ENCODE measurements at regions not wholly inside any gene's neighbourhood (a gene's known extent, or its start where the extent isn't known, plus 50 kb on each side); places are given as distances from the start of the nearest gene placed in this dataset.
"Not testable (repeated sequence)": the region's sequence is repeated elsewhere in the genome, so short reads cannot be mapped to it uniquely, and the experiment has no call there.

DNA sequence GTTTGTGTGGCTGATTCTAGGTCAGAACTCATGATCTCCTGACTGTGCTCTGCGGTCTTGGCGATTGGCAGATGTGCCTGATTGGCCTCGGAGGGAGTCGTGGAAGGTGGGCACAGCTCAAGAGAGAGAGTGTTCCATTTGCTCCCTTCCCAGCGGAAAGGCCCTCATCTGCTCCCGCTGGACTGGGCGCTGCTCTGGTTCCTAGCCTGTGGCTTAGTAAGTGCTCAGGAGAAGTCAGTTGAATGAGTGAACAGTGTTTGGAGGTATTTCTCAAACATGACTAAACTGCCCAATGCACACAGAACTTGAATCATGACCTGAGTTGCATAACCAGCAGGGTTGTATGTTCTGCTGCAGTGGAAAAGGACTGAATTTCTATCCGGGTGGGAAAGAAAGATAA lies 120.2 kb upstream of the PITX1 start:
- DNase-seq, result no peak

DNA sequence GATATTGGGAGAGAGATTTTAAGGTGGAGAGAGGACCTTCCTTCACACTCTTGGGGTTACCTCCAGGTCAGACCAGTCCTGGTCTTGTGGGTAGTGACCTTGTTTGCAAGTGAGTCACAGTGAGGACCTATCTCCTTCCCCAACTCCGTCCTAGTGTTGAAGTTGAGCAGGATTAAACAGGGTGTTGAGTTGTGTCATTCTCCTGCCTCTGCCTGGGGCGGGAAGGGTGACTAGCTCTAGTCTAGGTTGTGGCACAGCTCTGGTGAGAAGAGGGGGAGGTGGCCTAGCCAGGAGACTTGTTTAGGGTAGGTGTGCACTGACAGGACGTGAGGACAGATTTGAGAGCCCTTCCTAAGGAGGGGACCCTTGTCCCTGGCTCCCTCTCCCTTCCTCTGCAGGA lies 119.6 kb upstream of the PITX1 start:
- no peak for DNase-seq

DNA sequence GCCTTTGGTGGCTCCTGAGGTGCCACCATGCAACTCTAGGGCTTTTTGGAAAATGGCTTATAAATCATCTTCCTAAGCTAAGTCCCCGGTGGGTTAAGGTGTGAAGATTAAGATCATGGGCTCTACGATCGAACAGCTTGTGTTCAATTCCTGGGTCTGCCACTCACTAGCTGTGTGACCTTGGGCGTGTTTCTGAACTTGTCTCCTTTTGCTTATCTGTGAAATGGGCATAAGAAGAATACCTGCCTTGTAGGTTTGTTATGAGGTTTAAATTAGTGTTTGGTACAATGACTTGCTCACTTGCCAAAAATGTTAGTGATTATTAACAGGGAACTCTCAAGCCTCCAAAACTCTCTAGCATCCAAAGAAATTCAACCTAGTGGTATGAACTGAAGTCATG lies 119.2 kb upstream of the PITX1 start:
- DNase-seq, result no peak

DNA sequence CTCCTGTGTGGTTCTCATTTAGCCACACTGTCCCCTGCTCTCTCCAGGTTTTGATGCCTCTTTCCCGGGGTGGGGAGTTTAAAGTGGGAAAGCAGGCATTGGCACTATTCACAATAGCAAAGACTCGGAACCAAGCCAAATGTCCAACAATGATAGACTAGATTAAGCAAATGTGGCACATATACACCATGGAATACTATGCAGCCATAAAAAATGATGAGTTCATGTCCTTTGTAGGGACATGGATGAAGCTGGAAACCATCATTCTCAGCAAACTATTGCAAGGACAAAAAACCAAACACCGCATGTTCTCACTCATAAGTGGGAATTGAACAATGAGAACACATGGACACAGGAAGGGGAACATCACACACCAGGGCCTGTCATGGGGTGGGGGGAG lies 117.6 kb upstream of the PITX1 start:
- DNase-seq, result not testable (repeated sequence)

DNA sequence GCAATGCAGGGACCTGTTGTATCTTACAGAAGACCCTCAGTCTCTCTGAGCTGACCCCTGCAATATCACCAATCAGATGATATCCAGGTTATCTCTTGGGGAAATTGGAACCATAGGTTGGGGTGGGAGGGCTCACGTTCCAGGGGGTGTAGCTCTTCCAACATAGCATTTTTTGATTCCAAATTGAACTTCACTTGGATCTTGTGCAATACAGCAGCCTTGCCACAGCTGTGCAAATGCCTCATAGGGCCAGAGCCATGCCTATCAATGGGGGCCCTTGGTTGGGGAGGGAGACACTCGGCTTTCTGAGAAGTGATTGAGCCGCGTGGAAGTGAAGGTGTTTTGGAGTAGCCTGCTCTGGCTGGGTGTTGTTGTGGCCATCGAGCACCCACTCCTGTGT lies 117.2 kb upstream of the PITX1 start:
- DNase-seq, result no peak

DNA sequence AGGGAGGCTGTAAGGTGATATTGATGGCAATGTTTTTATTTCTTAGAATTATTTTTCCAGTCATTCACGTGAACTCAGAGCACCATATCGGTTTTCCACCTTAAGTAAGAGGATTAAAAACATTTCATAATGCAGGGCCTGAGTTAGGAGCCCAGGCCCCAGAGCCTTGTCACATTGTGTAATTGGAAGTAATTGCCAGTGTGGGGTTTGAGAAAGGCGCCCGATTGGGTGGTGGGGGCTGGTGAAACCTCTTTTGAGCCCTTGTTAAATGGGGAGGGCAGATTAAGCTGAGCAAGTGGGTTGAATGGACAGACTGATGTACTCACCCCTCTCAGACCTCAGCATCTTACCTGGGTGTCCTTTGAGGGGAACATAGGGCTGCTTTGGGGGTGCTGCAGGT lies 116.7 kb upstream of the PITX1 start:
- DNase-seq, result no peak

DNA sequence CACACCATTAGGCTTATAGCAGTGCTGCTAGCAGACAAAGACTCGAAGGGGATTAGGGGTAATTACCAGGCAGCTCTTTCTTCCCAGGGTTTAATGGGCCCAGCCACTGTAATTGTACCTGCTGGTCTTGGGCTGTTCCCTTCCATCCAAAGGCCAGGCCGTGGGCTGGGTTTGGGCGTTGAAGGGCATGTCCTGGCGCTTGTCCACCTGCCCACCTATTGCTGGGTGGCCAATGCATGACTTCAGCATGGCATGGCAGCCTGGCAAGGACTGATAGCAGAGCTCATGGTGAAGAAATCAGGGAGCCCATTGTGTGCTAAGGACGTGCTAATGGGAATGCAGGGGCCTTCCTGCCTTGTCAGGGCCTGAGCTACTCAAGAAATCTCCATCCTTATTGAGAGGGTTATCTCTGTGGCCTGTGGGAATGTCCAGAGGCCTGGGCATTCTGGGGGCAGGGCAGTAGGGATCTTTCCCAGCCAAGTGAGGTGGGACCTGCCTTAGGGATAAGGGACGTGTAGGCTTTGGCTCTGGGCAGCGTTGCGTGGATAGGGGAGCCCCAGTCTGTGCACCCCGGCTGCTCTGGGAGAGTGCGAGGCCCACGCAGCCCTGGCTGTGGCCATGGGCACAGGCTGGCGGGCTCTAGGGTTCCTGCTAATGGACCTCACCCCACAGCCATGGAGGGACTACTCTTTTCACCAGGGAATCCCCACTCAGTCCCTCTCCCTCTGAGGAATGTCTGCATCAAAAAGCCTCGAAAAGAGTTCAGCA lies 116.1 kb upstream of the PITX1 start:
- DNase-seq, result peak; percentile 6

DNA sequence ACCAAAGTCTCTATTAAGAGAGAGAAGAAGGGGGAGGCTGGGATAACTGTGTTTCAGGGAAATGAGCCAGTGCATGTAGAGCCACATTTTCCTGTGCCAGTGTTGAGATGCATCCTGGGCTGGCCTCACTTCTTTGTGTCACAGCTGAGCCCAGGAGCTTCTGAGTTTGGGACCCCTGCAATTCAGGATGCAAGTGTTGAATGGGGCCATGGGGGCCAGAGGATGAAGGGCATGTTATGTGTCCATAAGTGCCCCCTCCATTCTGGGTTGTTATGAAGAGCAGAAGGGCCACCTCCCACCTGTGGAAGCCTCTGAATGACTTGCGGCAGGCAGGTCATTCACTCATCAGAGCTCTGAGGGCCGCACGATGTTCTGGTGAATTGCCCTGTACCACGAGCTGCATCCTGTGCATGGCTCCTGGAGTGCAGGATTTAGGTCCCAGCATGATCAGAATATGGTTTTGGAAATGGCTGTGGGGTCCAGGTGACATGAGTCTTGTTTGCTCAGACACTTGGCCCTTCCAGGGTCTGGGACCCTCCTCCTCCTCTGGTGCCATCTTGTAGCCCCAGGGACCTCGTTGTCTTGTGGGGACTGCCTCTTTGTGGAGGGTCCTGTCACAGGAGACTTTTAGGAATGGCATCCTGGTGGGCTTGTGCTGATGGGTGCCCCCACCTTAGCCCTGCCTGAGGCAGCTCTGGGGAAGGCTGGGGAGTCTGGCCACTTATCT lies 115.4 kb upstream of the PITX1 start:
- DNase-seq, result no peak

DNA sequence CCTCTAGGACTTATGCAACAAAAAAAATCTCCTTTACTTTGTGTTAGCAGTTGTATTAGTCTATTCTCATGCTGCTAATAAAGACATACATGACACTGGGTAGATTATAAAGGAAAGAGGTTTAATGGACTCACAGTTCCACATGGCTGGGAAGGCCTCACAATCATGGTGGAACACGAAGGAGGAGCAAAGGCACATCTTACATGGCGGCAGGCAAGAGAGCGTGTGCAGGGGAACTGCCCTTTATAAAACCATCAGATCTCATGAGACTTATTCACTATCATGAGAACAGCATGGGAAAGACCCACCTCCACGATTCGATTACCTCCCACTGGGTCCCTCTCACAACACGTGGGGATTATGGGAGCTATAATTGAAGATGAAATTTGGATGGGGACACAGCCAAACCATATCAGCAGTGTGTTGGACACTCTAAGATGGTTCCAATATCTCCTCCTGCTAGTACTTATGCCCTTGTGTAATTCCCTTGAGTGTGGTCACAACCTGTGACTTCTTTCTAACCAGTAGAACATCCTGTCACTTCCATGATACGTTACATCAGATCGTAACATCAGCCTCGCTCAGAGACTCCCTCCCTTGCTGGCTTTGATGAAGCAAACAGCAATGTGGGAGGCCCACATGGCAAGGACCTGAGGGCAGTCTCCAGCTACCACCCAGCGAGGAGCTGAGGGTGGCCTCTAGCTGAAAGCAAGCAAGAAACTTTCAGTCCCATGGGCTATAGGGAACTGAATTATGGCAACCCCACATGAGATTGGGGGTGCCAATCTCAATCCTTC lies 113.5 kb upstream of the PITX1 start:
- no peak for DNase-seq

DNA sequence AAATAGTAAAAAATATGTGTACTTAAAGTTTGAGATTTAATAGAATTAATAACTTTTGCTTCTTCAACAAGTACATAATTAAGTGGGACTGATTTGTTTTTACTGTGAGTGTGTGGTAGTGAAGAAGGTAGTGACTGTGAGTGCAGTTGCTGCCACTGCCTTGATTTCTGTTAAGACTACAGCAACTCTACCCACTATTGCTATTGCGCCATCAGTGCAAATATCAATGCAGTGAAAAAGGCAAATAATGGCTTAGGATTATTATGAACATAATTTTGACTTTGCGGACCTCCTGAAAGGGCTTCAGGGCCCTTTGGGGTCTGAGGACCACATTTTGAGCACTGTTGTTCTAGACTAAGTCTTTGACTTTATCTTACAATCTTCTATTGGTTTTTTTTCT lies 112.0 kb upstream of the PITX1 start:
- DNase-seq, result no peak

DNA sequence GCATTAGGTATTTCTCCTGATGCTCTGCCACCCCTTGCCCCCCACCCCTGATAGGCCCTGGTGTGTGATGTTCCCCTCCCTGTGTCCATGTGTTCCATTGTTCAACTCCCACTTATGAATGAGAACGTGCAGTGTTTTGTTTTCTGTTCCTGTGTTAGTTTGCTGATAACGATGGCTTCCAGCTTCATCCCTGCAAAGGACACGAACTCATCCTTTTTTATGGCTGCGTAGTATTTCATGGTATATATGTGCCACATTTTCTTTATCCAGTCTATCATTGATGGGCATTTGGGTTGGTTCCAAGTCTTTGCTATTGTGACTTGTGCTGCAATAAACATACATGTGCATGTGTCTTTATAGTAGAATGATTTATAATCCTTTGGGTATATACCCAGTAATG lies 109.7 kb upstream of the PITX1 start:
- DNase-seq, result not testable (repeated sequence)

DNA sequence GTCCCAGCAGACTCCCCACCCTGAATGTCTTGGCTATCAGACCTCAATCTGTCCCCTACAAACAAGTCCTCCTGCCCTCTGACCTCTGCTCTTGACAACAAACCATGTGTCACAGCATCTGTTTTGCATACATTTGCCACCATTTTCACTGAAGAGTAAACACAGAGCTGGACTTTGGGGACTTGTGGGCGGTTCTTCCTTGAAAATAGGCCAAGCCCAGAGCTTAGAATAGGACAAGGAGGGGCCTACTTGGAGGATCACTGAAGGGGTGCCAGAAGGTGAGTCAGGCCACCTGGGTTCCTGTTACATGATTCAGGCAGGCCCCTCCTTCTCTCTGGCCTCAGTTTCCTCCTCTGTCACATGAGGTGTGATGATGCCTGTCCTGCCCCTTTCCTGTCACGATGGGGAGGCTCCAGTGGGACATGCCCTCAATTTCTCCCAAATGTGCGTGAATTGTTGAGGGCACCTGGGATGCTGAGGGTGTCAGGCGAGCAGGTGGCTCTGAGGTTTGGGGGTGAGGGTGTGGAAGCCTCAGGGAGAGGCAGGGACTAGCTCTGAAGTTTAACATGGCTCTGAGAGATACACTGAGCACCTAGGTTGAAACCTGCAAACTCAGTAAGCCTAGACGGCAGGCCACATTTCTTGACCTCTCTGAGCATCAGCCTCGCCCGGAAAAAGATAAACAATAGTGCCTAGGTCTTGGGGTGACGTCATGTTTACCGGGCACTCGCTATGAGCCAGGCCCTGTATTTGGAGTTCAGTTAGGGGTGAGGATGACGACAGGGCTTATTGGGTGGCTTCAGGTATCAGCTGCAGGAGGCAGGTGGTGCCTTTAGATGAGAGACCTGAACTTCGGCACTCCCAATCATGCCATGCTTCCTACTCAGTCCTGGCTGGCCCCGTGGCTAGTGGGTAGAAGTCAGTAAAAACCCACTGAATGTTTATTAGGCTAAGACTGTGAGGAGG lies 107.6 kb upstream of the PITX1 start:
- no peak for DNase-seq

DNA sequence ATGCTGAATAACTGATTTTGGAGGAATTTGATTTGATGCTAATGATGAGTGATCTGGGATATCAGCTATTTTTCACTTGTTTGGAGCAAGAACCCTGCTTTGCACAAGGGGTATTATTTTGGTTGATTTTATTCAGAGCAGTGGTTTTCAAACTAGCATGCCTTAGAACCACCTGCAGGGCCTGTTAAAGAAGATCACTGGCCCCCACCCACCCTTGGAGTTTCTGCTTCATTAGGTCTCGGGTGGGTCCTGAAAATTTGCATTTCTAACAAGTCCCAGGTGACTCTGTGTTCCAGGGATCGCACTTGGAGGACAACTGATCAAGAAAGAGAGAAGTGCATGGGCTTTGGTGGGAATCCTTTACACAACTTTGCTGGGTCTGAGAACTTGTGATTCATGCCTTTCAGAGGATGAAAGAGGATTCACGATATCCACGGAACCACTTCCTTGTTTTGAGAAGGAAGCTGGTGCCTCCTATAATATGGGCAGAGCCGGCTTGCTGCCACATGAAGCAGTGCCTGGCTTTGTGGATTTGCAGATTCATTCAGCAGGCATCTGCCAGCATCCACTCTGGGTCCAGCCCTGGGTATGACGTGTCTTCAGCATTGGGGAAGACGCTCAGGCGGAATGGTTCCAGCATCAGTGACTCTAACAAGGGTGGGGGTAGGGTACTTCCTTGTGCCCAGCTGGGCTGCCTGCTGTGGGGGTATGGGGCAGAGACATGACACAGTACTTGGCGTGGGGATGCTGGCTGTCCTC lies 106.6 kb upstream of the PITX1 start:
- DNase-seq, result no peak

DNA sequence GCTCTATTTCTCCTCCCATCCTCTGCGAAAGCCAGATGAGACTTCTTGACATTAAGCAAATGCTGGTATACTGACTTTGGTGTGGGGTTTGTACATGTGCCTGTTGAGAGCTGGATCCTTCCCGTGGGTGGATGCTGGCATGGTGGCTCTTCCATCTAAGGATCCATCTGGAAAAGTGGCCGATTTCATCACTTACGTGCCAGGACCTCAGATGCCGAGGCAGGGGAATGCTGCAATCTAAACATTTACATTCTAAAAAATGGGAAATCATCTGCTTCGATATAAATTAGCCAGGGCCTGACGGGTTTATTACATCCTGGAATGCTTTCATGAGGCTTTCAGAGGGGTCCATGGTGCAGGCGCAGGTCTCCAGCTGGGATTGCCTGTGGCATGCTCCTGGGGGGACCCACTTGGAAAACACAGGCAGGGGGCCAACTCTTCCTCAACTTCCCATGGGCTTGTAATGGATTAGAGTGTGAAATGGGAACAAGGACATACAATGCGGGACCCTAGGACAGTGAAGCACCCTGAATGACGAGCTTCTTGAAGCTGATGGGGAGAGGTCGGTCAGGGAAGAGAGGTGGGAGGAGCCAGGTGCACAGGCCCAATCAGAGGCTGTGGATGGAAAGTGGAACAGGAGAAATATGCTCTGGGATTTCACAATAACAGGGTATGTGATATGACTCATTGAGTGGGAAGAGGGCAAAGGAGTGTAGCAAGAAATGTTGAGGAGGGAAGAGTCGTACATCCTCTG lies 105.5 kb upstream of the PITX1 start:
- no peak for DNase-seq

DNA sequence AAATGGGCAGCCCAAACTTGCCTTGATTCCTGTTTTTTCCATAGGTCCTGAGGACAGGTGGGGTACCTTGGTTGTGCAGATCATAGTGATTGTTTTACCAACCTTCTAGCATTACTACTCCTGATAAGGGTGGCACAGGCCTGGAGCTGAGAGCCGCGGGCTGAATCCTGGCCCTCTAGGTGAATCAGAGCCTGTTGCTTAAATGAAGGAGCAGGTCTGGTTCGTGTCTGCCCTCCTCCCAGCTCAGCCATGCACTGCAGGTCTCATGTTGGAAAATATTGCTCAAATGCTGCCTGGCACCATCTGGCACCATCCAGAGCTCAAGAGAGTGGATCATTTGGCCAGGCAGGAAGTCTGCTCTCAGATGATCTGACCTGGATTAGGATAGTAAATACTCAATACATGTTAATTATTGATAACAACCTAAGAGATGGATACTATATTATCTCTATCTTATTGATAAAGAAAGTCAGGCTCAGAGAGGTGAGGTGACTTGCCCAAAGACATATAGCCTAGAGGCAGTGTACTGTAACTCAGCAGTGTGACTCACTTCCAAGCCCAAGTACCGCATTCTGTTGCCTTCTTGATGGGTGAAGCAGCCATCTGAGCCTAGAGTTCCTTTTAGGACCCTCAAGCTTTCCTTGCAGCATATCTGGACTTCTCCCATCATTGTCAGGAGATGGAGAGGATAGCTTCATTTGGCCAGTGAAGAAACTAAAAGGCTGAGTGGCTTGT lies 104.3 kb upstream of the PITX1 start:
- DNase-seq, result no peak

DNA sequence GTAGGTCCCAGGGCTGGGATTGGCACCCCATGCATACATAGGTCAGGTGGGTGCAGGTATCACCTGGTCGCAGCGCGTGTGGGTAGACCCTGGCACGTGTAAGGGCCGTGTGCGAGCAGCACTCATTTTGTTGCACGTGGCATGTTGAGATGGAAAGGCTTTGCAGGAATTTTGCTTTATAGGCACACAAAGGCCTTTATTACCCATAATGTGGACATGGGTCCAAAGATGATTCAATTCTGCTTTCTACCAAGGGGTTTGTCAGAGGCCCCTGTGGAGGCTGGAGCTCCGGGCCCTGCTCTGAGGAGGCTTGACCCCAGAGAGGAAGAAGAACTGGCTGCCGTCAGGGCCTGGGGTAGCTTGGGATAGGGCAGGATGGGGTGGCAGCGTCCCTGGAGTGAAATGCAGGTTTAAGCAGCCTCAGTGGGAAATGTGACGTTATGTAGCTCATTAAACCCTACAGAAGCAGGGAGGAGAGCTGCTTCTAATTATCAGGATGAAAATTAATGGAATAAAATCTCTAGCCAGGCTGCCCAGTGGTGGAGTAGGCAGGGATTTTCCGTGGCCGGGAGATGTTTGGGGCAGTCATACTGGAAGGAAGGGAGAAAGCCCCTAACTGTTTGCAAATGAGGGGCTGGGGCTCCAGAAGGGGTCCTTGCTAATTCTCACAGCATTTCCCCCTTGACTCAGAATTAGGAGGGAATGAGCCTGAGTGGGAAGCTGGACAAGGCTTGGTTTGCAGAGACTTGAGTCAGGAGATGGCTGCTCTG lies 103.3 kb upstream of the PITX1 start:
- no peak for DNase-seq

DNA sequence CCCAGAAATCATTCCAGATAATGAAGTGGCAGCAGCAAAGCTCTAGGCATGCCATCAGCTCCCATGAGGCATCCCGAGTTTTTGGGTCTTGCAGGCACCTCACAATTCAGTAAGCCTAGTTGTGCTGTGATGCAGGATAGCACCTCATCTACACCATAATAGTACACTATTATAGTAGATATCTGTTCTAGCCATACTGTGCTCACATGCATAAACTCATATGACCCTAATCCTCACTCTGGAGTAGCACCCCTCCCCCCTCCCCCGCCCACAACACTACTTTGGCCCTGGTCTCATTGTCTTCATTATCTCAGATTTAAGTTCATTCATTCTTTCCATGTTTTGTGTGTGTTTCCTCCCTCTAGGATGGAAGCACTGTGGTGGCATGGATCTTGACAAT lies 102.5 kb upstream of the PITX1 start:
- no peak for DNase-seq

DNA sequence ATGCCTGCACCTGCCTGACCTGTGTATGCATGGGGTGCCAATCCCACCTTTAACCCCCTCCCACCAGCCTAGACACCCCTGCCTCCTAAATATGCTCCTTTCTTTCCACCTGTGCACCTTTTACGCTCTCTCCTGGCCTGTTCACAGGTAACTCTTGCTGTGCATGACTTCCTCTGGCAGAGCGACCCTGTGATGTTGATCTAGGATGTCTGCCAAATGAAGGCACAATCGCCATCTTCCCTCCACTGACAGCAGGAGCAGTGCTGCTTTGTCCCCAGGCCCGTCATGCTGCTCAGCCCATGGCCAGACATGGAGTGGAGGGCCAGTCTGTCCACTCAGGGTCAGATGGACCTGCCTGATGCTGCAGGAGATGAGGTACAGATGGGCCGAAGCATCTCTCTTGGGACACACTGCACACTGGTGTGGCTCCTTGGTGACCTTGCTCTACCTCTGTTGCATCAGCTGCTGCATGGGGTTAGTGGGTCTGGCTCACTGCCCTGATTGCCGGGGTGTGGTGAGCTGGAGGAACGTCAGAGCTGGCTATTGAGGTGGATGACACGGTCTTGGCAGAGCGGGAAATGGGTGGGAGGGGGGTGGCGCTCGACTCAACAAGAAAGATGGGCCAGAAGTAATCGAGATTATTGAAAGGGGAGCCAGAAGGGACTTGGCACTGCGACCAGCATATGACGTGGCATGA lies 101.7 kb upstream of the PITX1 start:
- DNase-seq, result peak; percentile 87

All from COR-L47 (cell line).